AG09309 (cell line): ENCODE measurements at regions not wholly inside any gene's neighbourhood (a gene's known extent, or its start where the extent isn't known, plus 50 kb on each side); places are given as distances from the start of the nearest gene placed in this dataset.

Experiments used
- DNase-seq: peaks from one replicate; pipeline ENCODE4 v3.0.0-alpha.2; 2010; ENCODE audit warnings: low read depth
- H3K4me3 ChIP-seq: 2 replicates; pipeline ENCODE4 v1.5.1; 2011; ENCODE audit warnings: mild to moderate bottlenecking, low read depth, low read length, moderate library complexity; ENCODE audit not compliant: control insufficient read depth
- TF ChIP-seq, protein P1 (sequence below): IDR thresholded peaks from 2 replicates; pipeline ENCODE4 v1.5.1; 2011; ENCODE audit warnings: mild to moderate bottlenecking, low read depth, low read length, inconsistent platforms; ENCODE audit not compliant: insufficient read depth, control insufficient read depth; ENCODE audit errors: missing control alignments

- TF ChIP-seq, protein P1, sequence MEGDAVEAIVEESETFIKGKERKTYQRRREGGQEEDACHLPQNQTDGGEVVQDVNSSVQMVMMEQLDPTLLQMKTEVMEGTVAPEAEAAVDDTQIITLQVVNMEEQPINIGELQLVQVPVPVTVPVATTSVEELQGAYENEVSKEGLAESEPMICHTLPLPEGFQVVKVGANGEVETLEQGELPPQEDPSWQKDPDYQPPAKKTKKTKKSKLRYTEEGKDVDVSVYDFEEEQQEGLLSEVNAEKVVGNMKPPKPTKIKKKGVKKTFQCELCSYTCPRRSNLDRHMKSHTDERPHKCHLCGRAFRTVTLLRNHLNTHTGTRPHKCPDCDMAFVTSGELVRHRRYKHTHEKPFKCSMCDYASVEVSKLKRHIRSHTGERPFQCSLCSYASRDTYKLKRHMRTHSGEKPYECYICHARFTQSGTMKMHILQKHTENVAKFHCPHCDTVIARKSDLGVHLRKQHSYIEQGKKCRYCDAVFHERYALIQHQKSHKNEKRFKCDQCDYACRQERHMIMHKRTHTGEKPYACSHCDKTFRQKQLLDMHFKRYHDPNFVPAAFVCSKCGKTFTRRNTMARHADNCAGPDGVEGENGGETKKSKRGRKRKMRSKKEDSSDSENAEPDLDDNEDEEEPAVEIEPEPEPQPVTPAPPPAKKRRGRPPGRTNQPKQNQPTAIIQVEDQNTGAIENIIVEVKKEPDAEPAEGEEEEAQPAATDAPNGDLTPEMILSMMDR, result no peak
- no peak overlapping the region for H3K4me3 ChIP-seq
- DNase-seq, result no peak
Observed at GRCh38 chr4:137966504-137966903, 275.6 kb downstream of the SLC7A11 start.

DNA sequence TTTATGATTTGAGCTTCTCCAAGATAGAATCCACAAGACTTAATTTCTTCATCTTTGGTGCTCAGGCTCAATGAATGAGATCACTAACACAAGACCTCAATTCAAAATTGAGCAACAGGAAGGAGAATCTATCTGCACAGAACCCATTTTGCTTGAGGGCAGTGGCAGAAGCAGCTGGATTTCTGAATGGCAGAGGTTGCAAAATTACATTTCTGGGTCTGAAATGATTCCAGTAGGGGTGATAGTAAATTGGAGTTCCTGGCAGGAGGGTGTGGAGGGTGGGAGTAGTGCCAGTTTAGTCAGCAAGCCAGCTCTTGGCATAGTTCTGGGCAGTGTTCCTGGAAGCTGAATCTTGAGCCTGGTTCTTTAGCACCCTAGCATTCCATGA, 281.1 kb downstream of the SLC7A11 start:
- H3K4me3 ChIP-seq, result no peak overlapping the region
- DNase-seq, result peak; percentile 87
- TF ChIP-seq, protein P1, result no peak

- TF ChIP-seq, protein P1, result no peak
- DNase-seq, result no peak
- no peak overlapping the region for H3K4me3 ChIP-seq
Observed at GRCh38 chr4:137960371-137961050, 281.6 kb downstream of the SLC7A11 start.

GRCh38 chr4:137957806-137958205, 284.3 kb downstream of the SLC7A11 start:
- H3K4me3 ChIP-seq, result no peak overlapping the region
- TF ChIP-seq, protein P1, result no peak
- no peak for DNase-seq

DNA sequence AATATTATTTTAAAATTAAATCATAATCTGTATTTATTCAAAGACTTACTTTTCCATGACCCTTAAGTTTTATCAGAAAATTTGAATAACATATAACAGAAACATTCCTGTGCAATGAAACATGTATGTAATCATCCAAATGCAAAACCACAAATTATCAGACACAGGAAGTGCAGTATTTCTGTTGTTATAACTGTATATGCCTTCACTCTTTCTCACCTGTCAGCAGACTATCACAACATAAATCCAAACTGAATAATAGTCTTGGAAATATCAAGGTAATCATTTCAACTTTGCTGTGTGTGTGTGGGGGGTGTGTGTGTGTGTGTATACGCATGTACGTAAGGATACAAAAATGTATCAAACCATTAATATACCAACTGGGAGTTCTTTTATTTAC, 285.9 kb downstream of the SLC7A11 start:
- no peak overlapping the region for H3K4me3 ChIP-seq
- TF ChIP-seq, protein P1, result no peak
- DNase-seq, result no peak

DNA sequence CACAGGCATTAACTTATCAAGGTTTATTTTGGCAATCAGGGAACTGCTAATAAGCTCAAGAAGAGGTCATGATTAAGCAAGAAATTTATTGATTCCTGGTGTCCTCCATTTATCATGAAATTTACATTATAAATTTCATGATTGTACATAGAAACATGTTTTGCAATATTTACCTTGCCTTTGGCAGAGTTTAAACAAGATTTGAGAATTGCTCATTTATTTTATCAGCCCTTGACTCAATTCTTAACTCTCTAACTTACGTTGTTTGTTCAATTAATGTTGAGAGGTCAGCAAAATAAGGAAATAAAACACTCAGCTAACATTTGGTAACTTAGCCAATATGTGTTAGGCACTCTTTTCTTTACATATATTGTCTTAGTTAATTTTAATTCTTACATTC, 286.6 kb downstream of the SLC7A11 start:
- no peak for DNase-seq
- no peak overlapping the region for H3K4me3 ChIP-seq
- TF ChIP-seq, protein P1, result no peak
